Neural progenitor cell (in vitro differentiated cells): ENCODE measurements at regions not wholly inside any gene's neighbourhood (a gene's known extent, or its start where the extent isn't known, plus 50 kb on each side); places are given as distances from the start of the nearest gene placed in this dataset.

Experiments
- DNase-seq: peaks from one replicate; pipeline ENCODE4 v3.0.0-alpha.2; 2016; ENCODE audit warnings: low spot score
- H2AFZ ChIP-seq: fragments of 200-600 bp; sonication (generic); replicated peaks from 2 replicates; pipeline ENCODE4 v1.6.1; 2016; ENCODE audit warnings: antibody characterized with exemption
- H3F3A ChIP-seq: fragments of 200-600 bp; sonication (generic); 2 replicates; pipeline ENCODE4 v1.6.1; 2016; ENCODE audit warnings: antibody characterized with exemption, low read depth
- H3K27ac ChIP-seq: fragments of 200-600 bp; sonication (generic); 2 replicates; pipeline ENCODE4 v1.5.1; 2016; ENCODE audit warnings: mild to moderate bottlenecking
- H3K27me3 ChIP-seq: fragments of 200-600 bp; sonication (generic); 2 replicates; pipeline ENCODE4 v1.6.1; 2016; ENCODE audit warnings: mild to moderate bottlenecking, moderate library complexity
- H3K36me3 ChIP-seq: fragments of 200-600 bp; sonication (generic); 2 replicates; pipeline ENCODE4 v1.5.1; 2016
- H3K4me1 ChIP-seq: fragments of 200-600 bp; sonication (generic); 2 replicates; pipeline ENCODE4 v1.6.1; 2016; ENCODE audit warnings: mixed run types
- H3K4me2 ChIP-seq: fragments of 200-600 bp; sonication (generic); 2 replicates; pipeline ENCODE4 v1.6.1; 2016
- H3K4me3 ChIP-seq: fragments of 200-600 bp; sonication (generic); 2 replicates; pipeline ENCODE4 v1.5.1; 2016
- H3K79me2 ChIP-seq: fragments of 200-600 bp; sonication (generic); 2 replicates; pipeline ENCODE4 v1.6.1; 2016; ENCODE audit warnings: low read depth
- H3K9ac ChIP-seq: fragments of 200-600 bp; sonication (generic); 2 replicates; pipeline ENCODE4 v1.6.1; 2016
- H3K9me3 ChIP-seq: fragments of 200-600 bp; sonication (generic); 2 replicates; pipeline ENCODE4 v1.5.1; 2016; ENCODE audit warnings: low read depth
- H4K20me1 ChIP-seq: fragments of 200-600 bp; sonication (generic); 2 replicates; pipeline ENCODE4 v1.6.1; 2016; ENCODE audit warnings: low read depth
- H3K27ac Mint-ChIP-seq: 3 replicates; pipeline ENCODE4 v1.8.0; 2021; ENCODE audit warnings: mixed read lengths
- H3K27me3 Mint-ChIP-seq: 2 replicates; pipeline ENCODE4 v1.8.0; 2022; ENCODE audit warnings: low read depth, mild to moderate bottlenecking, inconsistent platforms, moderate library complexity, mixed read lengths; ENCODE audit not compliant: insufficient read depth
- H3K36me3 Mint-ChIP-seq: 3 replicates; pipeline ENCODE4 v1.8.0; 2021; ENCODE audit warnings: mixed read lengths
- H3K4me1 Mint-ChIP-seq: 3 replicates; pipeline ENCODE4 v1.8.0; 2021; ENCODE audit warnings: mixed read lengths
- H3K4me3 Mint-ChIP-seq: 3 replicates; pipeline ENCODE4 v1.8.0; 2021; ENCODE audit warnings: mild to moderate bottlenecking, moderate library complexity, mixed read lengths
- H3K9me3 Mint-ChIP-seq: 3 replicates; pipeline ENCODE4 v1.8.0; 2020; ENCODE audit warnings: mixed read lengths
- CTCF ChIP-seq: fragments of 200-600 bp; sonication (generic); IDR thresholded peaks from 2 replicates; pipeline ENCODE4 v1.5.1; 2017; ENCODE audit warnings: antibody characterized with exemption, mild to moderate bottlenecking
- EZH2 ChIP-seq: fragments of 200-600 bp; sonication (generic); IDR thresholded peaks from 2 replicates; pipeline ENCODE4 v1.6.1; 2017; ENCODE audit warnings: antibody characterized with exemption, mild to moderate bottlenecking, moderate library complexity
- EZH2phosphoT487 ChIP-seq: fragments of 200-600 bp; sonication (generic); IDR thresholded peaks from 2 replicates; pipeline ENCODE4 v1.6.1; 2017; ENCODE audit warnings: antibody characterized with exemption

- no peaks in the 10 kb centered on the region for H3K79me2 ChIP-seq
- no peaks in the 10 kb centered on the region for H3K4me1 ChIP-seq
- no peak overlapping the region for H2AFZ ChIP-seq
- peaks cover 7% of the 10 kb centered on the region for H3K4me1 Mint-ChIP-seq
- TF ChIP-seq EZH2phosphoT487 (no peak), EZH2 (no peak), CTCF (no peak)
- no peaks in the 10 kb centered on the region for H3F3A ChIP-seq
- peaks cover 4% of the 10 kb centered on the region for H3K36me3 Mint-ChIP-seq
- H3K9ac ChIP-seq, result no peak overlapping the region
- no peak overlapping the region for H3K27ac ChIP-seq
- H3K9me3 Mint-ChIP-seq, result peaks cover 4% of the 10 kb centered on the region
- peaks cover 15% of the 10 kb centered on the region for H3K27me3 Mint-ChIP-seq
- no peaks in the 10 kb centered on the region for H3K27me3 ChIP-seq
- no peak overlapping the region for H3K4me2 ChIP-seq
- no peaks in the 10 kb centered on the region for H4K20me1 ChIP-seq
- no peak overlapping the region for H3K4me3 Mint-ChIP-seq
- H3K36me3 ChIP-seq, result no peaks in the 10 kb centered on the region
- no peak overlapping the region for H3K4me3 ChIP-seq
- no peak for DNase-seq
- H3K27ac Mint-ChIP-seq, result no peak overlapping the region
- H3K9me3 ChIP-seq, result no peaks in the 10 kb centered on the region
Observed at GRCh38 chr6:14738497-14738896, 507.4 kb upstream of the JARID2 start.

GRCh38 chr6:14738933-14739332 lies 506.9 kb upstream of the JARID2 start:
- H3K4me2 ChIP-seq, result no peak overlapping the region
- Mint-ChIP-seq H3K27me3 (peaks cover 11% of the 10 kb centered on the region), H3K4me3 (no peak overlapping the region), H3K27ac (no peak overlapping the region), H3K4me1 (peaks cover 7% of the 10 kb centered on the region), H3K9me3 (peaks cover 3% of the 10 kb centered on the region), H3K36me3 (peaks cover 4% of the 10 kb centered on the region)
- H4K20me1 ChIP-seq, result no peaks in the 10 kb centered on the region
- no peak overlapping the region for H3K9ac ChIP-seq
- no peak overlapping the region for H3K4me3 ChIP-seq
- no peaks in the 10 kb centered on the region for H3K9me3 ChIP-seq
- DNase-seq, result no peak
- no peaks in the 10 kb centered on the region for H3K36me3 ChIP-seq
- no peak overlapping the region for H2AFZ ChIP-seq
- no peaks in the 10 kb centered on the region for H3K4me1 ChIP-seq
- TF ChIP-seq EZH2phosphoT487 (no peak), CTCF (no peak), EZH2 (no peak)
- no peak overlapping the region for H3K27ac ChIP-seq
- no peaks in the 10 kb centered on the region for H3K79me2 ChIP-seq
- no peaks in the 10 kb centered on the region for H3K27me3 ChIP-seq
- no peaks in the 10 kb centered on the region for H3F3A ChIP-seq

GRCh38 chr6:14739827-14740226 lies 506.0 kb upstream of the JARID2 start:
- Histone ChIP-seq H3K36me3 (no peaks in the 10 kb centered on the region), H3K9ac (no peak overlapping the region), H4K20me1 (no peaks in the 10 kb centered on the region), H3K79me2 (no peaks in the 10 kb centered on the region), H2AFZ (no peak overlapping the region), H3F3A (no peaks in the 10 kb centered on the region), H3K4me1 (no peaks in the 10 kb centered on the region), H3K4me2 (no peak overlapping the region), H3K4me3 (no peak overlapping the region), H3K9me3 (no peaks in the 10 kb centered on the region), H3K27ac (no peak overlapping the region), H3K27me3 (no peaks in the 10 kb centered on the region)
- H3K4me3 Mint-ChIP-seq, result no peak overlapping the region
- TF ChIP-seq CTCF (no peak), EZH2phosphoT487 (no peak), EZH2 (no peak)
- H3K27ac Mint-ChIP-seq, result no peak overlapping the region
- no peak for DNase-seq
- H3K27me3 Mint-ChIP-seq, result peaks cover 6% of the 10 kb centered on the region
- H3K36me3 Mint-ChIP-seq, result peaks cover 4% of the 10 kb centered on the region
- H3K9me3 Mint-ChIP-seq, result no peaks in the 10 kb centered on the region
- peaks cover 7% of the 10 kb centered on the region for H3K4me1 Mint-ChIP-seq

- Mint-ChIP-seq H3K36me3 (peaks cover 4% of the 10 kb centered on the region), H3K4me3 (no peak overlapping the region), H3K9me3 (peaks cover 3% of the 10 kb centered on the region), H3K27me3 (peaks cover 7% of the 10 kb centered on the region), H3K4me1 (peaks cover 7% of the 10 kb centered on the region), H3K27ac (no peak overlapping the region)
- Histone ChIP-seq H3K79me2 (no peaks in the 10 kb centered on the region), H3F3A (no peaks in the 10 kb centered on the region), H2AFZ (no peak overlapping the region), H3K27ac (no peak overlapping the region), H3K4me2 (no peak overlapping the region), H3K36me3 (no peaks in the 10 kb centered on the region), H3K9me3 (no peaks in the 10 kb centered on the region), H3K4me1 (no peaks in the 10 kb centered on the region), H3K9ac (no peak overlapping the region), H4K20me1 (no peaks in the 10 kb centered on the region), H3K27me3 (no peaks in the 10 kb centered on the region), H3K4me3 (no peak overlapping the region)
- no peak for DNase-seq
- TF ChIP-seq EZH2phosphoT487 (no peak), EZH2 (no peak), CTCF (no peak)
Observed at GRCh38 chr6:14742171-14742570, 503.7 kb upstream of the JARID2 start.
